NCI-H146 treated with DMSO at 0.1 percent for 48 hours (cell line): ENCODE measurements at regions not wholly inside any gene's neighbourhood (a gene's known extent, or its start where the extent isn't known, plus 50 kb on each side); places are given as distances from the start of the nearest gene placed in this dataset.
"Not testable (repeated sequence)": the region's sequence is repeated elsewhere in the genome, so short reads cannot be mapped to it uniquely, and the experiment has no call there.

Experiments used
- DNase-seq: peaks from one replicate; lab custom pipeline; 2025; ENCODE audit not compliant: unreplicated experiment; lab: John Stamatoyannopoulos, UW

DNA sequence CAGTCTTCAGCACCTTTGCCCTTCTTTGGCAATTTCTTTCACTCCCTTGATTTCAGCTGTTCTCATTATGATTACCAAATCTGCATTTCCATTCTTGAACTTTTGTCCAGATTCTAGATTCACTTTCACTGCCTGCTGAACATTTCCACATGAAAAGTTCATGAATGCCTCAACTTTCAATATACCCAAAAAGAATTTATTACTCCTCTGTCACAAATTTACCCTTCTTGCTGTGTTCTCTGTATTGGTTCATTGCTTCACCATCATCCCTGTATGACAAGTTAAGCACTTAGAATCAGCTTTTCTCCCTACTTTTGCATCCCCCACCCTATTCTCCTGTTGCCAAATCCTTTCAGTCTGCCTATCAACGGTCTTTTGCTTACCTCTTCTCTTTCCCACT, 112.6 kb upstream of the PKN2 start:
- DNase-seq: no peak

DNA sequence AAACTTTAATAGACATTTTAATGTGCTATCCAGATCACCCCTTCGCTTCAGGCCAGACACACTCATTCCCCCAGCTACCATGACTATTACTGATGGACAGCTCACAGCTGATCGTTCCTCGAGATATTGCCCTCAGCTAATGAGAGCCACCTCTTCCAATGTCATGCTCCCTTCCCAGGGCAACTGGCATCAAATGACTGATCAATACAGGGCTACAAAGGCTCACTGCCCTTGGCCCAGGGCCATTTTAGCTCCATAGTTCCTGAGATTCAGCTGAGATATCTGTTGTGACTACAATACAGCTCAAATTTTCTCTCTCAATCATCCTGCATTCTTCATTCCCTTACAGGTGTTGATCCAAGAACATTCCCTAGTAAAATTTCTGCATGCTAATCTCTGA, 104.5 kb upstream of the PKN2 start:
- no peak for DNase-seq

DNA sequence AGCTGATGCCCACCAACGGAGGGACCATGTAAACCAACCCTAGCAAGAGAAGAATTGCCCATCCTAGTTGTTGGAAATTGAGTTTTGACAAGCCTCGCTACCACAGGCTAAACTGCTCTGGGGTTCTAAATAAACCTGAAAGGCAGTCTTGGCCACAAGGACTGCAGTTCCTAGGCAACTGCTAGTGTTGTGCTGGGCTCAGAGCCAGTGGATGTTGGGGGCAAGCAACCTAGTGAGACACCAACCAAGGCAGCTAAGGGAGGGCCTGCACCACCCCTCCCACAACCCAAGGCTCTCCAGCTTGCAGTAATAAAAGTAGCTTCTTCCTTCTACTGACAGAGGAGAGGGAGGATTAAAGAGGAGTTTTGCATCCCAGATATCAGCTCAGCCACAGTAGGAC, 102.4 kb upstream of the PKN2 start:
- no peak for DNase-seq

DNA sequence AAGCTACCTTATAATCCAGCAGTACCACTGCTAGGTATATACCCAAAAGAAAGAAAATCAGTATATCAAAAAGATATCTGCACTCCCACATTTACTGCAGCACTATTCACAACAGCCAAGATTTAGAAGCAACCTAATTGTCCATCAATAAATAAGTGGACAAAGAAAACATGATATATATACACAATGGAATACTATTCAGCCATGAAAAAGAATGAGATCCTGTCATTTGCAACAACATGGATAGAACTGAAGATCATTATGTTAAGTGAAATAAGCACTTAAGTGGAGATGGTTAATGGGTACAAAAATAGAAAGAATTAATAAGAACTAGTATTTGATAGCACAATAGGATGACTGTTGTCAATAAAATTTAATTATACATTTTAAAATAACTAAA, 90.7 kb upstream of the PKN2 start:
- DNase-seq: no peak

DNA sequence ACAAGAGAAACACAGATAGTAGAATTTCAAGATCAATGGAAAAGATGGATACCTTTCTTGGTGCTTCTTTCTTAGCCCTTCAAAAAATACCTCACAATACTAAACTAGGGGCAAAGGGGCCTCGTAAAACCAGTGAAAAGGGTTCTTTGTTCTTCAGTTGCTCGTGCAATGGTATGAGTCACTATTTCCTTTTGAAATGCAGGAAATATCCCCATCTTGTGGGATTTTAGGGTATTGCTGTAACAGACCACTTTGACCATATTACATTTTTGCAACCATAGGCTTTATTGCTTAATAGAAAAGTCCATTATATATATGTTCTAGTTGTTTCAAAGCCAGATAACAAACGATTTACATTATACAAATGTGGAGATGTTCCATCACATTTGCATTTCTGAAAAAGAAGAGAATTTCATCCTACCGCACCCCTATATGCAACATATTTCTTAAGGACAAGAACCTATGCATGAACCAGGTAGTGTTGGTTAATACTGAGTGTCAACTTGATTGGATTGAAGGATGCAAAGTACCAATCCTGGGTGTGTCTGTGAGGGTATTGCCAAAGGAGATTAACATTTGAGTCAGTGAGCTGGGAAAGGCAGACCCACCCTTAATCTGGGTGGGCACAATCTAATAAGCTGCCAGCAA, 88.6 kb upstream of the PKN2 start:
- no peak for DNase-seq

DNA sequence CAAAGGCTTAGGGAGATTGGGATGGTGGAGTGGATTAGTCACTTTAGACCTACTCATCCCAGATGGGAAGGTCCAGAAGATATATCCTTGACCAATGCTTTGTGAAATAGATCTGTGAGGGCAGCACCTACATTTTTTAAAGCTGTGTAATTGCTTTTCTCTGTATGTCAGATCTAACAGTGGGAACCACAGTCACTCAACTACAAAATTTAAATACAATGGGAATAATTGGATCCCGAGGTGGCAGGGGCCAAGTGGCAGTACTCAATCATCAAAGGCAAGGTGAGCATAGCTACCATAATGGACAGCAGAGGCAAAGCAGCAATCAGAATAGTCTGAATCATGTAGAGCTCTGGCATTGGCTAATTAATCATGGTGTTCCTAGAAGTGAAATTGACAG, 86.1 kb upstream of the PKN2 start:
- DNase-seq: not testable (repeated sequence)

DNA sequence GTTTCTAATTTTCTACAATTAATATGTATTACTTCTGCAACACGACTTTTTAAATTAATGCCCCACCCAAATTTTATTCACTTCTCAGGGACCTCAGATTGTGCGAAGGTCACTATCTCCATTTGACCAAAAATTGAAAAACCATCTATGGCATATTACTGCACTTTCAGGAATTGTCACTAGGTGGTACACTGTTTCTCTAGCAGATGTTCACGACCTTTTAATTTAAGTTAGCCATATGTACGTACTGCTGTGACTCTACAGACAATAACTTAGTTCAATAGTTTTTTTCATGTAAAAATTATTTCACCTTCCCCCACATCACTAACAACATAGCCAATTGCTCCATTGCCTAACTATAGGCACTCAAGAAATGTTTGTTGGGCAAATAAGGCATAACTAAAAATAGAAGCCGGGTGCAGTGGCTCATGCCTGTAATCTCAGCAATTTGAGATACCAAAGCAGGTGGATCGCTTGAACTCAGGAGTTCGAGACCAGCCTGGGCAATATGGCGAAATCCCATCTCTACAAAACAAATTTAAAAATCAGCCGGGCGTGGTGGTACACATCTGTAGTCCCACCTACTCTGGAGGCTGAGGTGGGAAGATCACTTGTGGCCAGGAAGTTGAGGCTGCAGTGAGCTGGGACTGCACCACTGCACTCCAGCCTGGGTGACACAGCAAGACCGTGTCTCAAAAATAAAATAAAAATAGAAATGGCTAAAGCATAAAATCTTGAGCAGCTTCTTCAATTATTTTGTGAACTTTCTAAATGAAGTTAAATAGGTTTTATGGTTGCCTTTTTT, 75.7 kb upstream of the PKN2 start:
- peak; percentile 5 for DNase-seq

DNA sequence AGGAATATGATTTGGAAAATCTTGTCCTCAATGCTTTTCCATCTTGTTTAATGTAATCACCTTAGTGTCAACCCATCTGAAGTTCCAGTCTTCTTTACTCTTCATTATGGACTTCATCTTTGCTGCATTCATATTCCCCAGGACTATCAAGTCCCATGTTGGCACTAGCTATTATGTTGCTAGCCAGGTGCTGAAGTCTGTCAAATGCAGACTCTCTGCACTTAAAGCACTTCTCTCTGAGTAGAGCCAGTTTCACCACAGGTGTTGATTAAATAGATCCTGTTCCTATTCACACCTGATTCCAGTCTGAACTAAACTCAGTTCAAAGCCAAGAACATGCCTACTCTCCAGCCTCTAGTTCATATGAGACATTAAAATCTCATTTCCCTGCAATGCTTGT, 75.0 kb upstream of the PKN2 start:
- DNase-seq: no peak

DNA sequence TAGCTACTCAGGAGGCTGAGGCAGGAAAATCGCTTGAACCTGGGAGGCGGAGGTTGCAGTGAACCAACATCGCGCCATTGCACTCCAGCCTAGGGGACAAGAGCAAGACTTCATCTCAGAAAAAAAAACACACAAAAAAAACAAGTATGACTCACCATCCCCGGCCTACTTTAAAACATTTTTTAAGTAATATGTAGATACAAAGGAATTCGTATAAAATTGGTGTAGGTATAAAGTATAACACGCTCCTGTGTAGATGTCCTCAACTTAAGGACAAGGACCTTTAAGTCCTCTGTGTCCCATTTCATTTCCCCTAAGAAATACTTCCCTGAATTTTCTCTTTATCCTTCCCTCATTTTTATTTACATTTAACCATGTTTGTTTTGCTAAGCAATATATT, 73.4 kb upstream of the PKN2 start:
- no peak for DNase-seq

DNA sequence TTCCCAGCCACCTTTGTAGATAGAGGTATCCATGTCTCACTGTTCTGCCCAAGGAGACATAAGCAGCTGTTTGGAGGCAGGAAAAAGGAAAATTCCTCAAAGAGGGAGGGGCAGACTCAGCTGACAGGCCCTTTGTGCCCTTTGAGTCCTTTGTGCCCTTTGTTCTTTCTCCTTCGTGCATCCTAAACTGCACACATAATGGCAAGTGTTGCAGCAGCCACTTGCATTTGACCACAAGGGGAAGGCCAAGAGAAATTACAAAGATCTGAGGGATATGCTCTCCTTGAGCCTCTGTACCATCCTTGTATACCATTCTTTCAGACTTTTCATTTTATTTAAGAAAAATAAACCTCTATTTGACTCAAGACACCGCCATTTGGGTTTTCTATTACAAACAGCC, 71.8 kb upstream of the PKN2 start:
- no peak for DNase-seq

DNA sequence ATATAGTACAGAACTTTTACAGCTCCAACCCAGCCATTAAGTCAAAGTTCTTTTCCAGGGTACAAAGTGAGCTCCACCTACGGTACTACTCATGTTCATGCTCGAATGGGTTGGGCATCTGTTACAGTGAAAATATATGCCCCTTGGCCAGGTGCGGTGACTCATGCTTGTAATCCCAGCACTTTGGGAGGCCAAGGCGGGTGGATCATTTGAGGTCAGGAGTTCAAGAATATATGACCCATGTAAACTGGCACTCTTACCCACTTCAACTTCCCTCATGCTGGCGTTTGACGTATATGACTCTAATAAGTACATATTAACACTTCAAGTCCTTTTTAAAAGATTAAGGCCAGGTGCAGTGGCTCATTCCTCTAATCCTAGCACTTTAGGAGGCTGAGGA, 71.3 kb upstream of the PKN2 start:
- no peak for DNase-seq

DNA sequence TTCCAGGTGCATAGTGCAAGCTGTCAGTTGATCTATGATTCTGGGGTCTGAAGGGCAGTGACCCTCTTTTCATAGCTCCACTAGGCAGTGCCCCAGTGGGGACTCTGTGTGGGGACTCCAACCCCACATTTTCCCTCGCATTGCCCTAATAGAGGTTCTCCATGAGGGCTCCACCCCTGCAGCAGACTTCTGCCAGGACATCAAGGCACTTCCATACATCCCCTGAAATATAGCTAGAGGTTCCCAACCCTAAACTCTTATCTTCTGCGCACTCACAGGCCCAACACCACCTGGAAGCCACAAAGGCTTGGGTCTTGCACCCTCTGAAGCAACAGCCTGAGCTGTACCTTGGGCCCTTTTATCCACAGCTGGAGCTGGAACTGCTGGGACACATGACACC, 65.7 kb upstream of the PKN2 start:
- DNase-seq: no peak

DNA sequence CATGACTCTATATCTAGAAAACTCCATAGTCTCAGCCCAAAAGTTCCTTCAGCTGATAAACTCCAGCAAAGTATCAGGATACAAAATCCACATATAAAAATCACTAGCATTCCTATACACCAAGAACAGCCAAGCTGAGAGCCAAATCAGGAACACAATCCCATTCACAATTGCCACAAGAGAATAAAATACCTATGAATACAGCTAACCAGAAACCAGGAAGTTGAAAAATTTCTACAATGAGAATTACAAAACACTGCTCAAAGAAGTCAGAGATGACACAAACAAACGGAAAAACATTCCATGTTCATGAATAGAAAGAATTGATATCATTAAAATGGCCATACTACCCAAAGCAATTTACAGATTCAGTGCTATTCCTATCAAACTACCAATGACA, 61.0 kb upstream of the PKN2 start:
- not testable (repeated sequence) for DNase-seq
